ENCODE measurements at regions not wholly inside any gene's neighbourhood (a gene's known extent, or its start where the extent isn't known, plus 50 kb on each side); places are given as distances from the start of the nearest gene placed in this dataset.

- TF ChIP-seq CTCF (IDR thresholded peaks at IDR 0.05): no peak
- TF ChIP-seq POLR2A (IDR thresholded peaks at IDR 0.05): no peak
- 83 to 89% methylated on average over 1 of the region's 1 CpG for WGBS, 2 donors
- DNase-seq (ENCODE audit: low spot score in 2 of 2): no peak
- H3K4me3 ChIP-seq (ENCODE audit: low read depth, poor library complexity, severe bottlenecking): no peak overlapping the region
- intact Hi-C loops (cut with DNase I; ENCODE audit: low total_unique reads): no loop called here
Measured at GRCh38 chr10:80870282-80870681, 332.6 kb downstream of the SH2D4B start.

DNA sequence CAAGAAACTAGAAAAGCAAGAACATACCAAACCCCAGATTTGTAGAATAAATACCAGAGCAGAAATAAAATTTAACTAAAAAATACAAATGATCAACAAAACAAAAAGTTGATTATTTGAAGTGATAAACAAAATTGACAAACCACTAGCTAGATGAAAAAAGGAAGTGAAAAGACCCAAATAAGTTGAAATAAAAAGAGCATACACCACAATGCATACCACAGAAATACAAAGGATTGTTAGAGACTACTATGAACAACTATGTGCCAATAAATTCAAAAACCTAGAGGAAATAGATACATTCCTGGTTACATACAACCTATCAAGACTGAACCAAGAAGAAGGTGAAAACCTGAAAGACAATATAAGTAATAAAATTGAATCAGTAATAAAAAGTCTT is 333.4 kb downstream of the SH2D4B start:
- no peak overlapping the region for H3K4me3 ChIP-seq (ENCODE audit: low read depth, poor library complexity, severe bottlenecking)
- no peak for TF ChIP-seq CTCF (IDR thresholded peaks at IDR 0.05)
- DNase-seq (ENCODE audit: low spot score in 2 of 2): no peak
- intact Hi-C loops (cut with DNase I; ENCODE audit: low total_unique reads): no loop called here

GRCh38 chr10:80878330-80878729 is 340.6 kb downstream of the SH2D4B start:
- no peak for DNase-seq (ENCODE audit: low spot score in 2 of 2)
- H3K4me3 ChIP-seq (ENCODE audit: low read depth, poor library complexity, severe bottlenecking): no peak overlapping the region
- intact Hi-C loops (cut with DNase I; ENCODE audit: low total_unique reads): no loop called here
- WGBS, 2 donors: 93 to 95% methylated on average over 1 of the region's 1 CpG
- no peak for TF ChIP-seq CTCF (IDR thresholded peaks at IDR 0.05)
- TF ChIP-seq POLR2A (IDR thresholded peaks at IDR 0.05): no peak

- TF ChIP-seq CTCF (IDR thresholded peaks at IDR 0.05) (no peak), POLR2A (IDR thresholded peaks at IDR 0.05) (no peak)
- WGBS, 2 donors: 83 to 86% methylated on average over 1 of the region's 1 CpG
- H3K4me3 ChIP-seq (ENCODE audit: low read depth, poor library complexity, severe bottlenecking): no peak overlapping the region
- intact Hi-C loops (cut with DNase I; ENCODE audit: low total_unique reads): no loop called here
- DNase-seq (ENCODE audit: low spot score in 2 of 2): no peak
Measured at GRCh38 chr10:80890146-80890545, 352.4 kb downstream of the SH2D4B start.

GRCh38 chr10:80893256-80893655 is 355.6 kb downstream of the SH2D4B start:
- no peak overlapping the region for H3K4me3 ChIP-seq (ENCODE audit: low read depth, poor library complexity, severe bottlenecking)
- DNase-seq (ENCODE audit: low spot score in 2 of 2): no peak
- TF ChIP-seq CTCF (IDR thresholded peaks at IDR 0.05) (no peak), POLR2A (IDR thresholded peaks at IDR 0.05) (no peak)
- WGBS, 2 donors: 77 to 79% methylated on average over 5 of the region's 5 CpGs
- intact Hi-C loops (cut with DNase I; ENCODE audit: low total_unique reads): no loop called here

DNA sequence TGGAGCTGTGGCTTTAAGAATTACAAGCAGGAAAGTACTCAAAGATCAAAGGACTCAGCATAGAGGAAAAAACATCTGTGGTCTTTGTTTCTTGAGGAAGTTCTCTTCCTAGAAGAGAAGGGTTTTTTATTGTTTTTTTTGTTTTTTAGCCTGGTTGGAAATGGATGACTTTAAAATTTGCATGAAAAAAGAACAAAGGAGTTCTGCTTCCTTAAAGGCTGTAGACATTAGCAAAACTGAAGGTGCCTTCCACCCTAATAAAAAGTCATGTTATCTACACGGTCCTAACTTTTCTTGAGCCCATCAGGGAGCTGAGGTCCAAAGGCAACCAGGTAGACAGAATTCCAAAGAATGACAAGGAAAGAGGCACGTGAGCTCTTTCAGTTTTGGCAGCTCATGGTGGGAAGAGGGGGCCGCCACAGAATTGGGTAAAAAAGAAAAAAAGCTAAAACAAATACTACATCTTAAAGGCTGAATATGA is 356.6 kb downstream of the SH2D4B start:
- 57 to 70% methylated on average over 3 of the region's 3 CpGs for WGBS, 2 donors
- no peak for DNase-seq (ENCODE audit: low spot score in 2 of 2)

More for the DNA sequence above, 356.6 kb downstream of the SH2D4B start:
- intact Hi-C loops (cut with DNase I; ENCODE audit: low total_unique reads): no loop called here
- no peak overlapping the region for H3K4me3 ChIP-seq (ENCODE audit: low read depth, poor library complexity, severe bottlenecking)
- TF ChIP-seq CTCF (IDR thresholded peaks at IDR 0.05) (no peak), POLR2A (IDR thresholded peaks at IDR 0.05) (no peak)

Data from lower leg skin (tissue), 4 donors.